Fibroblast of peridontal ligament (primary cell): ENCODE measurements at regions not wholly inside any gene's neighbourhood (a gene's known extent, or its start where the extent isn't known, plus 50 kb on each side); places are given as distances from the start of the nearest gene placed in this dataset.
"Not testable (repeated sequence)": the region's sequence is repeated elsewhere in the genome, so short reads cannot be mapped to it uniquely, and the experiment has no call there.

Experiments used
- DNase-seq: peaks from one replicate; pipeline ENCODE4 v3.0.0-alpha.2; 2010; ENCODE audit errors: extremely low read depth

DNA sequence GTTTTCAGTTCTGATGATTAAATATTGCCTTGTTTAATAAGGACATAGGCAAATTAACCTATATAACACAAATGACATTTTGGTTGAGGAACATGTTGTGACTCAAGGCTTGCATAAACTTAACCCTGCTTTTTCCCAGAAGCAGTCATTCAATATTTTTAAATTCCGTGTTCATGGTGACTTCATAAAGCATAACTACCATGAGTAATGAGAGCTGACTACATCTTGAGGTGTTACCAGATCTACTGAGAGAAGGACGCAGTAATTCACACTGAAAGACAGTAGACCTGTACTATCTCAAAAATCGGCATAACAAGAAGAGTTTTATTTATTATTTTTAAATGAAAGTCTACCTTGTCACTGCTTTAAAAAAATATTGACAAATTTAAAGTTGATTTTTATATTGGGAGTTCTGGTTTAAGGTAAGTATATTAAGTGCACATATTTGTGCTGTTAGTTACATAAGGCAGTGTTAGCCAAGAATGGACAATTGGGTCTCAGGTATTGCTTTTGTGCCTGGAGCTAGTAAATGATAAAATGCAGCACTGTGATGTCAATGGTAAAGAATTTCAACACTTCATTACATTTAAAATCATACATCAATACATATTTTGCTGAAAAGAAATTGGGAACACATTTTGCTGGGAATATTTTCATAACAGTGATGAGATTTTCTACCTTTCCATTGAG lies 1198.5 kb downstream of the FSCB start:
- DNase-seq = no peak

DNA sequence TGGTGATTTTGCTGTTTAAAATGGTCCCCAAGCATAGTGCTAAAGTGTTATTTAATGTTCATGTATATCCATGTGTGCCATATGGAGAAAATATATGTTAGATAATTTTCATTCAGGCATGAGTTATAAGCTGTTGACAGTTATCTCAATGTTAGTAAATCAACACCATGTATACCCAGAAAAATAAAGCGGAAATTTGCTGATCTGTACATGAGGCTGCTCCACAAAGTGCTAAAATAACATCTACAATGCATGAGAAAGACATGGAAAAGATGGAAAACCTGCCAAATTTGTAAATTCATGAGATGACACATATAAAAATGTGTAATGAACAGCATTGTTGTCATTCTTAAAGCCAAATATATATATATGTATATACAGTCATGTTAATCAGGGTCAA lies 1199.2 kb downstream of the FSCB start:
- DNase-seq = no peak

DNA sequence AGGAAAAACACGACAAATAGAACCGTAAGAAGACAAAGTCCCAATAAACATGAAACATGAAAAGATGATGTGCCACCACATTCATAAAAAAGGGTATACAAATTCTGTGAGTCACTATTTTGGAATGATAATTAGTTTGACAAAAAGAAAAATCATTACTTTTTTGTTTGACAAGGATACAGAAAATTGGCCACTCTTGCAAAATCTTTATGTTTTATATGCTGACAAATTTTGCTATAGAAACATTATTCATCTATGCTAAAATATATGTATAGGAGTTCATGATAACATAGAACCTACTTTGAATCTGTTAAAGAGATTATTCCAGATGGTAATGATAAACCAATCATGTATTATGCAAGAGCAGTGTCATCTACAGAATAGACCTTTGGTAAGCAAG lies 1201.0 kb downstream of the FSCB start:
- no peak for DNase-seq

DNA sequence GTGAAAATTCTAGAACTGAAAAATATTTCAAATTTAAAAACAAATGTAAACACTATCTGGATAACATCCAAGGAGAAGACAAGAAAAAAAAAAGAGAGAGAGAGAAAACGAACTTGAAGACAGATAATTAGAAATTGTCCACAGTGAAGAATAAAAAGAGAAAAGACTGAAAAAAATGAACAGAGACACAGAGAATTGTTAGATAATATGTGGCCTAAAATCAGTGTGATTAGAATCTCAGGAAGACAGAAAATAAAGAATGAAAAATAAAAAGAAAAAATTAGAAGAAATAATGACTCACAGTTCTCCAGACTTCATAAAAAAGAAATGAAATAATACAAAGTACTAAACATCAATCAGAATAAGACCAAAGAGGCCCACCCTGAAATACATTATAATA lies 1209.3 kb downstream of the FSCB start:
- DNase-seq = no peak

DNA sequence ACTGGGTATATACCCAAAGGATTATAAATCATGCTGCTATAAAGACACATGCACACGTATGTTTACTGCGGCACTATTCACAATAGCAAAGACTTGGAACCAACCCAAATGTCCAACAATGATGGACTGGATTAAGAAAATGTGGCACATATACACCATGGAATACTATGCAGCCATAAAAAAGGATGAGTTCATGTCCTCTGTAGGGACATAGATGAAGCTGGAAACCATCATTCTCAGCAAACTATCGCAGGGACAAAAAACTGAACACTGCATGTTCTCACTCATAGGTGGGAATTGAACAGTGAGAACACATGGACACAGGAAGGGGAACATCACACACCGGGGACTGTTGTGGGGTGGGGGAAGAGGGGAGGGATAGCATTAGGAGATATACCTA lies 1211.0 kb downstream of the FSCB start:
- not testable (repeated sequence) for DNase-seq

DNA sequence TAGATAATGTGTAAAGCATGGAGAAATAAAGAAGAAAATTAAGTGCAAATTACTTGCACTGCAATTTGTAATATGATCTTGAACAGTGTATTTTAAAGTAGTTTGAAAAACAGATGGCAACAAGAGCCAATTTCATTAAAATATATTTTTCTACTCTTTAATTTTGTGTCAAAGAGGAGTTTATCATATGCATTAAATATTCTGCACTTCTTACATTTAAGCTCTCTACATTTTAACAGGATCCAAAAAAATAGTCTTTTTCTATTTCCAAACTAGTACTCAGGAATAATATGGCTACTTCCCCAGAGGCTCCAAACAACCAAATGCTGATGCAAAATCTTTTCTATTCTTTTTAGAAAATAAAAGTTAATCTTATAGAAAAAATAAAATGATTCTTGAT lies 1221.5 kb downstream of the FSCB start:
- no peak for DNase-seq

DNA sequence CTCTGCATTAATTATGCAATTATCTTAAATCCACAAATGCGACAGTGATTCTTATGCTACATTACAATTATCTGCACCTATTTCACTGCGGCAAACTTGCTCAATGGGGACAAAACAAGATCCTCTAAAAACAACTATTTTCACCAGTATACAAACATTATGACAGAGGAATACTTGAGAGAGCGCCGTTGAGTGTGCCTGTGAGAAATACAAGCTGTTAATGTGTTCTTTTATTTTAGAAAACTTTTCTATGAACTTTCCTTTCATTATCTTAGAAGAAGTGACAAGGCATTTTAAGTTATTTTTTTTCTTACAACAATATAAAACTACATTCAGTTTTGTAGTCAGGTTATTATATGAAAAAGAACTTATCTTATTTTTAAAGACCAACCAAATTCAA lies 1247.0 kb downstream of the FSCB start:
- no peak for DNase-seq

DNA sequence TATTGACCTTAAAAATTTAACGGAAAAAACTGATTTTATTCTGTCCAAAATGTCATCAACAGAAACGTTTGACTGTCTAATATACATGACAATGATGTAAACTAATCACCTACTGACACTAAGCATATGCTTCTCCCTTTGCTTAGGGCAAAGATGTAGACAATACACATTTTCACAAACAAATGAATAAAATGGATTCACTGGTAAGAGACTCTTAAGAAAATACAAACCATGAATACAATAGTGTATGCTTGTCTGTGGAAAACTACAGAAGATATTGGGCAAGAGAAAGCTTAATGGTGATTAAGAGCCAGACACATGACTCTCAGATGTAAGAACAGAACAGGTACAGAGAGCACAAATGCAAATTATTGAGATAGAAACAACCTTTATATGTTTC lies 1248.7 kb downstream of the FSCB start:
- DNase-seq = no peak

DNA sequence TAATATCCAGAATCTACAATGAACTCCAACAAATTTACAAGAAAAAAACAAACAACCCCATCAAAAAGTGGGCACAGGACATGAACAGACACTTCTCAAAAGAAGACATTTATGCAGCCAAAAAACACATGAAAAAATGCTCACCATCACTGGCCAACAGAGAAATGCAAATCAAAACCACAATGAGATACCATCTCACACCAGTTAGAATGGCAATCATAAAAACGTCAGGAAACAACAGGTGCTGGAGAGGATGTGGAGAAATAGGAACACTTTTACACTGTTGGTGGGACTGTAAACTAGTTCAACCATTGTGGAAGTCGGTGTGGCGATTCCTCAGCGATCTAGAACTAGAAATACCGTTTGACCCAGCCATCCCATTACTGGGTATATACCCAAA lies 1250.1 kb downstream of the FSCB start:
- not testable (repeated sequence) for DNase-seq

DNA sequence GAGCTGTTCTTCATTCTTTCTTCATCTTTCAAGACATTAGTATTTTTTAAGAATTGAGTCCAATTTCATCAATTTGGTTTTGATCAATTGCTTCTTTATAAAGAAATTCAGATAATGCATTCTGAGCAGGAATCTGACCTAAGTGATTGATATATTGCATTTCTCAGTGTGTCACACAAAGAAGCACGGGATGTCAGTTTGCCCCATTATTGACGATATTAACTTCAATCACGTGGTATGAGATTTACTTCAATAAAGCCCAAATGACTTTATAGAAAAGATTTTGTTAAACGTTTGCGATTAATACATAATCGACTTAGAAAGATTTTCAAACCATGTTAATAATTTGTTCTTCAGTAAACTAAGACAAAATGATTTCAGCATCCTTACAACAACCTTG lies 1254.2 kb downstream of the FSCB start:
- no peak for DNase-seq

DNA sequence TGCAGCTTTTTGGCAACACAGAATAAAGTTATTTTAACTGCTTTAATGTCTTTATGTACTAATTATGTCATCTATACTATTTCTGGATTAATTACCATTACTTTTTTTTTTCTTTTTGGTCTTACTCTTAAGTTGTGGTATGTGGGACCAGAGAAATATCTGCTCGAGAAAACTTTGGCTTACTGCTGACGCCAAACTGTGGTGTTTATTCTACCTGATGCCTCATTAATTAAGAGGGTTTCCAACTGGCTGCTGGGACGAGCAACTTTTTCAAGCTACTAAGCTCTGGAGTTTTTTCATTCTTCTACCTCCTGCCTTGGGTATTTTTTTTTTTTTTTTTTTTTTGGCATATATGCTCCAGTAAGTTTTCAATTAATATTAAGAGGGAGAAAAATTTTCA lies 1257.5 kb downstream of the FSCB start:
- DNase-seq = no peak

DNA sequence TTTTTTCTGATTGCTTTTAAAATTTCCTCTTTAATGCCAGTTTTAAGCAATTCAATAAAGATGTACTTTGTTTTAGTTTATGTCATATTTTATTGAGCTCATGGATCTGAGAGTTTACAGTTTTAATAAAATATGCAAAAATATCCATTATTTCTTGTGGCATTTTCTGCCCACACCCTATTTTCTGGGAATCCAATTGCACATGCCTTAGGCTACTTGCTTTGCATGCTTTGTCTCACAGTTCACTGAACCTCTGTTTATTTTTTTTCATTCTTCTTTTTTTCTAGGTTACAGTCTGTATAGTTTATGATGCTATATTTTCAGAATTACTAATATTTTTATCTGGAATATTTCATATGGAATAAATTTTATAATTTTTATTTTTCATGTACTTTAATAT lies 1258.0 kb downstream of the FSCB start:
- no peak for DNase-seq

DNA sequence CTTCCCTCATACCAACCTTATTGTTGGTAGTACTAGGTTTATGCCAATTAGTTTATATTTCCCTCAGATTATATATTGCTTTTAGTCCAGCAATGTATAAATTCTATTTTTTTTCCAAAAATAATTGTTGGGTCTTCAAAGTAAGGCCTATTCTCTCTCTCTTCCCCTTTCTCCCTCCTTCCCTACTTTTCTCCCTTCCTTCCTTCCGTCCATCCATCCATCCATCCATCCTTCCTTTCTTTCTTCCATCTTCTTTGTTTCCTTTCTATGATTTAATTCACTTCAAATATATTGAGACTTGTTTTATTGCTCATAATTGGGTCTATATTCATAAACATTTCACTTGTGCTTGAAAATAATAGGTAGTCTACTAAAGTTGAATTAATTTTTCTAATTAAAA lies 1259.2 kb downstream of the FSCB start:
- no peak for DNase-seq

DNA sequence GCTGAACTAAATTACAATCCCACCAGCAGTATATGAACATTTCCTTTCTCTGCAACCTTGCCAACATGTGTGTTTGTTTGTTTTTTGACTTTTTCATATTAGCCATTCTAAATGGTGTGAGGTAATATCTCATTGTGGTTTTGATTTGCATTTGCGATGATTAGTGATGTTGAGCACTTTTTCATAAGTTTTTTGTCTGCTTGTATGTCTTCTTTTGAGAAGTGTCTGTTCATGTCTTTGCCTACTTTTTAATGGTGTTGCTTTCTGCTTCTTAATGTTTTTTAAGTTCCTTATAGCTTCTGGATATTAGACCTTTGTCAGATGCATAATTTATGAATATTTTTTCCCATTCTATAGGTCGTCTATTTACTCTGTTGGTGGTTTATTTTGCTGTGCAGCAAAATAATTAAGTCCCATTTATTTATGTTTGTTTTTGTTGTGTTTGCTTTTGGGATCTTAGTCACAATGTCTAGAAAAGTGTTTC lies 1262.9 kb downstream of the FSCB start:
- DNase-seq = no peak

DNA sequence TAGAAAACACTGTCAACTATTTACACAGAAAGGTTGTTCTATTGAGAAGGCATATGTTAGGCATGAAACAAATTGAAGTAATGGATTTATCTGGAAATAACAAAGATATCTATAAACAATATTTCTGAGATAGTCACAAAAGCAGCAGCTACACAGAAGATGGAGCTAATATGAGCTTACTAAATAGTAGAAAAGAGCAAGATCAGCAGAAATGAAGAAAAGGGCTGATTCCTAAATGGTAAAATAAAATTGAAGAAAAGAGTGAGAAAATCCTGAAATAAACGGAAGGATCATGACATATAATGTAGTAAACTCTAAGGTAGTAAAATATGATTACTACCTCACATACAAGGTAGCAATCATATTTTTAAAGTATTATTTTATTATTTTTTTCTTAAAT lies 1263.9 kb downstream of the FSCB start:
- no peak for DNase-seq

DNA sequence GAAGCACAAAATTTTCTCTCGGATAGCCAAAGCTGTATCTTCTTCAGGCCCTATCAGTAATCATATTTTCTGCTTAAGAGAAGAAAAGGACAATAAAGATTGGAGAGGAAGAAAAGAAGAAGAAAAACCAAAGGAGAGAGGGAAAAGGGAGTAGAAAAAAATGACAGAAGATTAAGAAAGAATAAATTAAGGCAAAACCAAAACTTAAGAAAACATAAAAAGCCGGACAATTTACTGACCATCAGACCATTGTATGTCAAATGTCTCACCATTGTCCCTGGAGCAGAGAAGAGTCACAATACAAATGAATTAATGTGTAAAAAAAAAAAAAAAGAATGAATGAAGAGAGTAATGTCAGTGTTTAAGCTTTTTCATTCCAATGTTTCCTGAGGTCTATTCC lies 1274.8 kb downstream of the FSCB start:
- DNase-seq = no peak

DNA sequence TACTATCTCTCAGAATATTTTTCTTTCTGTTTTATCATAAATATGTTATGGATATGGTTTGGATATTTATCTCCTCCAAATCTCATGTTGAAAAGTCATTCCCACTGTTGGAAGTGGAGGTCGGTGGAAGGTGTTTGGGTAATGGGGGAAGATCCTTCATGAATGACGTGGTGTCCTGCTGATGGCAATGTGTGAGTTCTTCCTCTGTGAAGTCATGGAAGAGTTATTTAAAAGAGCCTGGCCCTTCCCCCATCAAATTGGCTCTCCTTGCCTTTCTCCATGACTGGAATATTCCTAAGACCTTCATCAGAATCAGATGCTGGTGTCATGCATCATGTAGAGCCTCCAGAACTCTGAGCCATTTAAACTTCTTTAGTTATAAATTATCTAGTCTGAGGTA lies 1291.6 kb downstream of the FSCB start:
- no peak for DNase-seq

DNA sequence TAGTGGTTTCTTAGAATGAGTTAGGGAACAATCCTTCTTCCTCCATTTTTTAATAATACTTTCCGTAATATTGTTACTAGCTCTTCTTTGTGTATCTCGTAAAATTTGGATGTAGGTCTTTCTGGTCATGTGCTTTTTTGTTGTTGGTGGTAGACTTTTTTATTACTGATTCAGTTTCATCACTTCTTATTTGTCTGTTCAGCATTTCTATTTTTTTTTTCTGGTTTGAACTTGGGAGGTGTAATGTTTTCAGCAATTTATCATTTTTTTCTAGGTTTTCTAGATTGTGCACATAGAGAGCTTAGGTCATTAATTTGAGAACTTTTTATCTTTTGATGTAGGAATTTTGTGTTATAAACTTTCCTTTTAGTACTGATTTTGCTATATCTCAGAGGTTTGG lies 1299.9 kb downstream of the FSCB start:
- DNase-seq = no peak

DNA sequence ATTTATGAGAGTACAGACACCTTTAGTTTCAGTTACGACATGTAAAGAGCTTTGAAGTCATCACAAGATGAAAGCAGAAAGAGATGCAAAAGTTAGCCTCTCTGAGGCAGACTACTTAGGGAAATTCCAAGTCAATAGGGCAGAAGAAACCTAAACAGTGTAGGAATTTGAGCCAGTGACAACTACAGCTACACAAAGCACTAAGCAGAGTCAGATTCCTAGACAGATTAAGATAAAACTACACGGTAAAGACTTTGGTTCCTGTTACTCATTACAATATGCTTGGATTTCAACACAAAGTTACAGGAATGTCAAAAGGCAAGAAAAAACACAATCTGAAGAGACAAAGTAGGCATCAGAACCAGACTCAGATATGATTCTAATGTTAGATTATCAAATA lies 1302.3 kb downstream of the FSCB start:
- DNase-seq = no peak

DNA sequence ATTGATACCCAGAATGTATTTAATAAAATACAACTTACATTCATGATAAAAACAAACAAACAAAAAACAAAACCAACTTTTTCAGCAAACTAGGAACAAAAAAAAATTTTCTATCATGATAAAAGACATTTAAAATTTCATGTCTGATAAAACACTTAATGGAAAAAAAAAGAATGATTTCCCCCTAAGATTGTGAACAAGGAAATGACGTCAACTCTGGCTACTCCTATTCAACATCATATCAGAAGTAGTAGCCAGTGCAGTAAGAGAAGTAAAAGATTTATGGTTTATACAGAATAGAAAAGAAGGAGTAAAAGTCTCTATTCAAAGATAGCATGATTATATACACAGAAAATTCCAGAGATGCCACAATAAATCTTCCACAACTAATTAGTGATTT lies 1306.6 kb downstream of the FSCB start:
- no peak for DNase-seq

DNA sequence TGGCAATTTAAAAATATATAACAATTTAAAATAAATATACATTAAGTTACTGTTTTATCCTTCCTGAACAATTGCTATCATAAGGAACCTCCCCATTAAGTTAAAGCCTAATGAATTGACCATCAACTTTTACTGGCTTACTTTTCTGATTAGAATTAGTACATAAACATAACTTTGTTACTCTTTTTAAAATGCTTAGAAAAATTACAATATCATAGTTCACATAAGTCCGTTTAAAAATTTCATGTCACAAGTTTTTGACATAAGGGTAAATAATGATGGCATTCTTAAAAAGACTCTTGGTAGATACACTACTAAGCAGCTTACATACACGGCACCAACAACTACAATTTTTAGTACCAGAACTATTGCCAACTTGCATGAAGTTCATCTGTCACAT lies 1308.6 kb downstream of the FSCB start:
- no peak for DNase-seq

DNA sequence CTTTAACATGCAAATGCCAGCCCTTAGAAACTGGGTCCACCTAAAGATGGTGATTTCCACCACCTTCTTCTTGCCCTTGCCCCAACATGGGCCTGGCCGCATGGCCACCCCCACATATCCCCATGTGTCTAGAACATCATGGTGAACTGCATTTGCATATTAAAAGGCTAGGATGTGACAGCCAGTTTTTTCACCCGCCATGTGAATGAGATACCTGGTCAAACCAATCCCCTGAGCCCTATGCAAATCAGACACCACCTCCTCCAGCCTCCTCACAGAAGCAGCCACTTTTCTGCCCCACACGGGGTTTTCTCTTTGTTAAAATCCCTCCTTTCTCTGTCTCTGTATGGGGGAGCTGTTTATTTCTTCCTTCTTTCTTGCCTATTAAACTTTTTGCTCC lies 1322.5 kb downstream of the FSCB start:
- no peak for DNase-seq

DNA sequence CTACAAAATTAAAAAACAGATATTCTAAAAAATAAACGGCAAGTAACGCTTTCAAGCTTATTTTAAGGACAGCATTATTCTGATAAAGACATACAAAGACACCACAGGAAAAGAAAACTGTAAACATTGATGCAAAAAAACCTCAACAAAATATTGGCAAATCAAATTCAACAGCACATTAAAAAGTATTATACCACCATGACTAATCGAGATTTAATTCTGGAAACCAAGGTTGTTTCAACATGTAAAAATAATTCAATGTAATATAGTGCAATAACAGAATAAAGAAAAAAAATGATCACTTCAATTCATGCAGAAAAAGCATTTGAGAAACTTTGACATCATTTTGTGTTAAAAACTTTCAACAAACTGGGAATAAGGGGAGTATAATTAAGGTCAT lies 1323.2 kb downstream of the FSCB start:
- DNase-seq = no peak

DNA sequence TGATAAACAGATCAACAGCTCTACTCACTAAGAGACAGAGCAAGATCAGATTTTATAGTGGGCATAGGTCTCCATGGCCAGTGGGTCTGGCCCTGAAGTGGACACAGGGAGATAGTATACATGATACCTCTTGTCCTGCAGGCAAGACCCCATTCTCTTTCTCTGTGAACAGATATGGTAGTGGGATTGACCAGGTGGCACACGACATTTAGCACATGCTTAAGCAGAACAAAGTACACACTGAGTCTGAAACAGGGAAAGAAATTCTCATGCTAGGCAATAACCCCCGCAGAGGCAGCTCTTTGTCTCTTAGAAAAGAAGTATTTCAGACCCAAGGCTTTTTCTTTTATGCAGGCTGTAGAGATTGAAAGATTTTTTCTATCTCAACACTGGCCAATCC lies 1331.2 kb downstream of the FSCB start:
- DNase-seq = no peak
